LNCAP (cell line): ENCODE measurements at regions not wholly inside any gene's neighbourhood (a gene's known extent, or its start where the extent isn't known, plus 50 kb on each side); places are given as distances from the start of the nearest gene placed in this dataset.

Source experiments
- CTCF ChIP-seq: fragments of 450-650 bp; IDR thresholded peaks from 2 replicates; pipeline ENCODE4 v1.5.1; 2017; ENCODE audit warnings: mild to moderate bottlenecking

GRCh38 chr17:33491871-33492481 is 198.9 kb upstream of the ASIC2 start:
- TF ChIP-seq CTCF = no peak

GRCh38 chr17:33492731-33493265 is 199.7 kb upstream of the ASIC2 start:
- TF ChIP-seq CTCF = no peak

- TF ChIP-seq CTCF = no peak
Observed at GRCh38 chr17:33493566-33493965, 200.5 kb upstream of the ASIC2 start.

GRCh38 chr17:33494151-33494550 is 201.1 kb upstream of the ASIC2 start:
- no peak for TF ChIP-seq CTCF

GRCh38 chr17:33497623-33498022 is 204.5 kb upstream of the ASIC2 start:
- no peak for TF ChIP-seq CTCF

GRCh38 chr17:33498069-33498468 is 205.0 kb upstream of the ASIC2 start:
- no peak for TF ChIP-seq CTCF

- TF ChIP-seq CTCF = no peak
Observed at GRCh38 chr17:33499040-33499439, 205.9 kb upstream of the ASIC2 start.

- TF ChIP-seq CTCF = no peak
Observed at GRCh38 chr17:33500151-33500550, 207.1 kb upstream of the ASIC2 start.
